ENCODE measurements at regions not wholly inside any gene's neighbourhood (a gene's known extent, or its start where the extent isn't known, plus 50 kb on each side); places are given as distances from the start of the nearest gene placed in this dataset.
A peak's percentile ranks its signal among the peaks of the same experiment; 100 is the strongest.

- TF ChIP-seq ZBTB42 (CRISPR knock-in tag; IDR thresholded peaks at IDR 0.05) (no peak), ATF5 (CRISPR knock-in tag; IDR thresholded peaks at IDR 0.05; ENCODE audit: low read depth) (no peak), ZFP1 (CRISPR knock-in tag; IDR thresholded peaks at IDR 0.05) (no peak), ZHX2 (IDR thresholded peaks at IDR 0.05; ENCODE audit: low read depth) (no peak), ZHX2 (CRISPR knock-in tag; IDR thresholded peaks at IDR 0.05; ENCODE audit: borderline replicate concordance) (no peak), THAP11 (CRISPR knock-in tag; IDR thresholded peaks at IDR 0.05) (peak; percentile 59; the same call in 1 of the 2 replicates), ZBTB10 (CRISPR knock-in tag; IDR thresholded peaks at IDR 0.05; ENCODE audit: borderline replicate concordance) (no peak), TARDBP (CRISPR knock-in tag; IDR thresholded peaks at IDR 0.05) (no peak), BATF2 (CRISPR knock-in tag; IDR thresholded peaks at IDR 0.05) (no peak), ZNF792 (CRISPR knock-in tag; IDR thresholded peaks at IDR 0.05) (no peak), ZNF143 (CRISPR knock-in tag; IDR thresholded peaks at IDR 0.05) (peak; percentile 45; the same call in 1 of the 2 replicates), ZNF136 (CRISPR knock-in tag; IDR thresholded peaks at IDR 0.05; ENCODE audit: low read depth) (no peak)
These were observed 328.8 kb downstream of the ARL6IP6 start (continued) for GRCh38 chr2:153047220-153047619.

Data from HepG2 (cell line).